Vagina (tissue), 2 donors: ENCODE measurements at regions not wholly inside any gene's neighbourhood (a gene's known extent, or its start where the extent isn't known, plus 50 kb on each side); places are given as distances from the start of the nearest gene placed in this dataset.

Experiments used
- DNase-seq, 2 donors: peaks; one replicate each; pipeline ENCODE4 v3.0.0-alpha.2; 2017; ENCODE audit errors: extremely low spot score in 2 of 2
- H3K27ac ChIP-seq: fragments of 200-600 bp; sonication (generic); one replicate; pipeline ENCODE4 v1.5.1; 2019
- H3K27me3 ChIP-seq: fragments of 200-600 bp; sonication (generic); one replicate; pipeline ENCODE4 v1.5.1; 2019
- H3K36me3 ChIP-seq, 2 donors: fragments of 200-600 bp; sonication (generic); one replicate each; pipeline ENCODE4 v1.5.1; 2017 to 2019
- H3K4me1 ChIP-seq: fragments of 200-600 bp; sonication (generic); one replicate; pipeline ENCODE4 v1.5.1; 2019
- H3K4me3 ChIP-seq, 2 donors: fragments of 200-600 bp; sonication (generic); 1 replicate in 1 of 2; 2 replicates in 1 of 2; pipeline ENCODE4 v1.5.1; 2016 to 2019
- H3K9me3 ChIP-seq: fragments of 200-600 bp; sonication (generic); one replicate; pipeline ENCODE4 v1.5.1; 2019
- POLR2A ChIP-seq, 2 donors: fragments of 450-650 bp; IDR thresholded peaks; one replicate each; pipeline ENCODE4 v1.6.1; 2017; ENCODE audit warnings: antibody characterized with exemption in 2 of 2, mild to moderate bottlenecking in 2 of 2, moderate library complexity in 2 of 2
- POLR2AphosphoS5 ChIP-seq, 2 donors: sonication (generic); formaldehyde crosslinking; IDR thresholded peaks; one replicate each; pipeline ENCODE4 v1.9.0; 2017; ENCODE audit warnings: antibody characterized with exemption in 2 of 2, mild to moderate bottlenecking in 2 of 2, low read depth in 1 of 2; ENCODE audit not compliant: insufficient read depth in 1 of 2
- intact Hi-C: fragments of 100-400 bp; cut with DNase I; formaldehyde crosslinking; loops from one replicate; pipeline ENCODE4 v1.15.1; 2023
- TF ChIP-seq, protein P1 (sequence below), 3 experiments: fragments of 450-650 bp in 2 of 3; fragments of 200-600 bp in 1 of 3; sonication (generic) in 1 of 3; IDR thresholded peaks; one replicate each; pipeline ENCODE4 v1.5.1; 2017 to 2019; ENCODE audit warnings: antibody characterized with exemption in 3 of 3, mild to moderate bottlenecking in 2 of 3, moderate library complexity in 2 of 3

DNA sequence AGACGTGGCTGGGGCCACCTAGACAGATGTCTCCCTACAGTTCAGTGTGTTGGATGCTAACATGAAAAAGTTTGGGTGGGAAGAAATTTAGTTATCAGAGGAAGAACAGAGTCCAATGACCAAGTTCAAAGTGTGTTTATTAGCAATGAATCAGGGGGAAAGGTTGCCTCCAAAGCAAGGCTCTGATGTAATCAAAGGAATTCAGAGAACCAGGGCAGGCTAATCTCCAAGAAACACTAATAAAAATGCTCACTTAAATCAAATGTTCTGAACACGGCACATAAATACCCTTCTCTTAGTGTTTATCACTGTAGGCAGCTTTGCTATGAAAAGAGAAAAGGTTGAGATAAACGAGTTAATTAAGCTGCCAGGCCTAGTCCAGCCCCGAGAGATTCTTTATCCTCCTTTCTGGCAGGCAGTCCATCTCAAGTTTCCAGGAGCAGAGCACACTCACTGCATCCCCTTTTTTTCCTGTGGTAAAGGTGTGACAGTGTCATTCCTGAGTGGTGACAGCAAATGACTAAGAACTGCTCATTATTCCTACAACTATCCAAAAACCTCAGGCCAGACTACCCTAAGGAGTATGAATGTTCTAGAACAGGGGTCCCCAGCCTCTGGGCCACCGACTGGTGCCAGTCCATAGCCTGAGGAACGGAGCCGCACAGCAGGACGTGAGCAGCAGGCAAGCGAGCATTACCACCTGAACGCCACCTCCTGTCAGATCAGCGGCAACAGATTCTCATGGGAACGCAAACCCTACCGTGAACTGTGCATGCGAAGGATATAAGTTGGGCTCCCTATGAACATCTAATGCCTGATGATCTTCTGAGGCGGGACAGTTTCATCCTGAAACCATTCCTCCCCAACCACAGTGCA is 66.9 kb upstream of the FHIP2A start:
- intact Hi-C loops = no loop called here
- Histone ChIP-seq H3K27me3 (no peaks in the 10 kb centered on the region), H3K4me3 (no peak overlapping the region), H3K9me3 (no peaks in the 10 kb centered on the region), H3K27ac (peak overlapping the region; percentile 23), H3K36me3 (no peaks in the 10 kb centered on the region), H3K4me1 (peaks cover 15% of the 10 kb centered on the region)
- TF ChIP-seq, protein P1, sequence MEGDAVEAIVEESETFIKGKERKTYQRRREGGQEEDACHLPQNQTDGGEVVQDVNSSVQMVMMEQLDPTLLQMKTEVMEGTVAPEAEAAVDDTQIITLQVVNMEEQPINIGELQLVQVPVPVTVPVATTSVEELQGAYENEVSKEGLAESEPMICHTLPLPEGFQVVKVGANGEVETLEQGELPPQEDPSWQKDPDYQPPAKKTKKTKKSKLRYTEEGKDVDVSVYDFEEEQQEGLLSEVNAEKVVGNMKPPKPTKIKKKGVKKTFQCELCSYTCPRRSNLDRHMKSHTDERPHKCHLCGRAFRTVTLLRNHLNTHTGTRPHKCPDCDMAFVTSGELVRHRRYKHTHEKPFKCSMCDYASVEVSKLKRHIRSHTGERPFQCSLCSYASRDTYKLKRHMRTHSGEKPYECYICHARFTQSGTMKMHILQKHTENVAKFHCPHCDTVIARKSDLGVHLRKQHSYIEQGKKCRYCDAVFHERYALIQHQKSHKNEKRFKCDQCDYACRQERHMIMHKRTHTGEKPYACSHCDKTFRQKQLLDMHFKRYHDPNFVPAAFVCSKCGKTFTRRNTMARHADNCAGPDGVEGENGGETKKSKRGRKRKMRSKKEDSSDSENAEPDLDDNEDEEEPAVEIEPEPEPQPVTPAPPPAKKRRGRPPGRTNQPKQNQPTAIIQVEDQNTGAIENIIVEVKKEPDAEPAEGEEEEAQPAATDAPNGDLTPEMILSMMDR (IDR thresholded peaks at IDR 0.05) = no peak
- TF ChIP-seq POLR2AphosphoS5 (IDR thresholded peaks at IDR 0.05; ENCODE audit: insufficient read depth in 1 of 2, low read depth in 1 of 2) (peak in 1 of 2 donors; percentile 26), POLR2A (IDR thresholded peaks at IDR 0.05) (no peak)
- DNase-seq = no peak

DNA sequence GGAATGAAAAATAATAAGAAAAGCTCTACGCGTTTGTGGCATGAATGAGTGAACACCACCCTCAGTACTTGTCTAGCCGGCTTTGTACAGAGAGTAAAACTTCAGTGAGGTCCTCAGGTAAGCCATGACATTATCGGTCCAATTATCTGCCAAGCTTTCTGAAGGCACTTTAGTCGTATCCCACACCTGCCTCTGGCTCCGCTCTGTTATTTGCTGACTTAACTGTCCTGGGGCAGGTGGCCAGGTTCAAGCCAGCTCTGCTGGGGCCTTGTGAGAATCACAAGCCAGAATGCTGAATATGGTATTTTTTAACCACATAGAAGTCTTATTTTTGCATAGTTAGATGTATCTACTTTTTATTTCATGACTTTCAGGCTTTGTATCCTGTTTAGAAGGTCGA is 66.0 kb upstream of the FHIP2A start:
- Histone ChIP-seq H3K4me3 (no peak overlapping the region), H3K27ac (no peak overlapping the region), H3K36me3 (no peaks in the 10 kb centered on the region), H3K4me1 (peaks cover 15% of the 10 kb centered on the region), H3K9me3 (no peaks in the 10 kb centered on the region), H3K27me3 (no peaks in the 10 kb centered on the region)
- intact Hi-C loops = no loop called here
- TF ChIP-seq POLR2AphosphoS5 (IDR thresholded peaks at IDR 0.05; ENCODE audit: insufficient read depth in 1 of 2, low read depth in 1 of 2) (no peak), POLR2A (IDR thresholded peaks at IDR 0.05) (no peak)
- TF ChIP-seq, protein P1 (IDR thresholded peaks at IDR 0.05) = no peak
- DNase-seq = no peak

DNA sequence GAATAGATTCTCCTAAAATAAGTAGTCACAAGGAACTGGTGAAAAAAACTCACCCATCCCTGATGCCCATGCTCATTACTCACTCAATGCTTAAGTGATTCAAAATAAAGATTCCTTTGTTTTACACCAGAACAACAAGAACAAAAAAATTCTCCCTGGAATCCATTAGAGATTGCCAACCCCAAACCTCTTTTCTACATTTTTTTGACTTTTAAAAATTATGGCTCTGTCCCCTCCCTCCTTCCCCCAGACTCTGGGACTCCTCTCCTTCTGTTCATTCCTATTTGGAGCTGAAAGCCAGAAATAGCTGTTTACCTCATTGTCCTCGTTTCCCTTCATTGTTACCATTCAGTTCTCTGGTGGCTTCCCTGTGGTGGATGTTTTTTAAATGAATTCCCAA is 63.2 kb upstream of the FHIP2A start:
- H3K4me3 ChIP-seq = no peak overlapping the region
- DNase-seq = no peak
- peaks cover 15% of the 10 kb centered on the region for H3K4me1 ChIP-seq
- H3K9me3 ChIP-seq = no peaks in the 10 kb centered on the region
- H3K27ac ChIP-seq = no peak overlapping the region
- H3K36me3 ChIP-seq = no peaks in the 10 kb centered on the region
- intact Hi-C loops = no loop called here
- TF ChIP-seq, protein P1 (IDR thresholded peaks at IDR 0.05) = no peak
- no peak for TF ChIP-seq POLR2AphosphoS5 (IDR thresholded peaks at IDR 0.05; ENCODE audit: insufficient read depth in 1 of 2, low read depth in 1 of 2)
- no peak for TF ChIP-seq POLR2A (IDR thresholded peaks at IDR 0.05)
- H3K27me3 ChIP-seq = no peaks in the 10 kb centered on the region

DNA sequence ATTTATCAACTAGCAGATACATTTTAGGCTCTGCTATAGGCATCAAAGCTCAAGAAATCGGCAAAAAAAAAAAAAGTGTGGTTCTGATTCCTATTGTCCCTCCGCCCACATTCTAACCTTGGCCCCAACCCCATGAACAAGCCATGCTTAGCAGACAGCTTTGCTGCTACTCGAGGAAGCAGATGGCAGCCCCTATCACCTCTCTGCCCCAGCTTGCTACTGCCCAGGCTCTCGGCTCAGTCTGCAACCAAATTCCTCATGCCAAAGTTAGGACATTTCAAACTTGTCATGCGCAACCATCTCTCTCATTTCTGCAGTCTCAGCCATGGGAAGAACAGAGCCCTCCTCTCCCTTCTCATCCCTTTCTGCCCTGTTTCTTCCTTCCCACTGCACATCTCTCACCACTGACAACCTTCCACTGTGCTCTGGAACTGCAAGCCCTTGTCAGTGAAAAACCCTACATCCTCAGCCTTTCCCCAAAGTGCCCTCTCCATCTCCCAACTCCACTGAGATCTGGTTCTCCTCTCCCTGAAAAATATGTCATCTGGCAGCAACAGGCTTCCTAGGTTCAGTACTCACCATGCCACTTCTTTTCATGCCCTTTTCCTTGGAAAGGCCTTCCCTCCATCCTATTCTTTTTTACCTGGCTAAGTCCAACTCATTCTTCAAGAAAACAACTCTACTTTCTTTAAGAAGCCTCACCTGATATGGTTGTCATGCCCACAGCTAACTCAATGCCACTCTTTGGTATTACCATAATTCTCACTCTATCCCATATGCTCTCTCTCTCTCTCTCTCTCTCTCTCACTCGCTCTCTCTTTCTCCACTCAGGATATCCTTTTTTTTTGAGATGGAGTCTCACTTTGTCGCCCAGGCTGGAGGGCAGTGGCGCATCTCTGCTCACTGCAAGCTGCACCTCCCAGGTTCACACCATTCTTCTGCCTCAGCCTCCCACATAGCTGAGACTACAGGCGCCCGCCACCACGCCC is 60.1 kb upstream of the FHIP2A start:
- H3K4me3 ChIP-seq = no peak overlapping the region
- no peak overlapping the region for H3K27ac ChIP-seq
- no peaks in the 10 kb centered on the region for H3K27me3 ChIP-seq
- H3K9me3 ChIP-seq = no peaks in the 10 kb centered on the region
- no peak for TF ChIP-seq POLR2A (IDR thresholded peaks at IDR 0.05)
- TF ChIP-seq, protein P1 (IDR thresholded peaks at IDR 0.05) = no peak
- no peak for TF ChIP-seq POLR2AphosphoS5 (IDR thresholded peaks at IDR 0.05; ENCODE audit: insufficient read depth in 1 of 2, low read depth in 1 of 2)
- intact Hi-C loops = no loop called here
- no peaks in the 10 kb centered on the region for H3K36me3 ChIP-seq
- DNase-seq = no peak
- no peaks in the 10 kb centered on the region for H3K4me1 ChIP-seq
